IMR-90 (cell line): ENCODE measurements at regions not wholly inside any gene's neighbourhood (a gene's known extent, or its start where the extent isn't known, plus 50 kb on each side); places are given as distances from the start of the nearest gene placed in this dataset.

Experiments
- ATAC-seq: fragments of 200-7000 bp; cut with Tn5 transposase; 2 replicates; pipeline ENCODE4 v1.9.1; 2020; ENCODE audit warnings: low read depth, mild to moderate bottlenecking, moderate library complexity
- BruUV-seq: library from RNA; stranded (reverse); fragments of 400-500 nt; replicated peaks from 2 replicates; lab custom pipeline; 2021; lab: Mats Ljungman, UMichigan
- CTCF ChIA-PET: fragments of 300-600 bp; formaldehyde crosslinking; extraction: SDS; loops from one replicate; lab custom pipeline; 2021; ENCODE audit warnings: antibody characterized with exemption; lab: Yijun Ruan, JAX
- POLR2A ChIA-PET: fragments of 300-600 bp; sonication (Branson Sonifier 250); formaldehyde crosslinking; loops from one replicate; lab custom pipeline; 2022; ENCODE audit warnings: antibody characterized with exemption; ENCODE audit not compliant: unreplicated experiment; lab: Charles Lee
- DNase-seq: peaks from one replicate; pipeline ENCODE4 v3.0.0; 2013
- H2AFZ ChIP-seq: replicated peaks from 2 replicates; pipeline ENCODE3; 2013; ENCODE audit warnings: low read length, mild to moderate bottlenecking; ENCODE audit not compliant: poor library complexity
- H2AK5ac ChIP-seq: 2 replicates; pipeline ENCODE4 v1.6.1; 2013; ENCODE audit warnings: low read depth, low read length, inconsistent platforms
- H2AK9ac ChIP-seq: replicated peaks from 2 replicates; pipeline ENCODE3; 2013; ENCODE audit warnings: mild to moderate bottlenecking, low read depth, low read length, moderate library complexity; ENCODE audit not compliant: poor library complexity
- H2BK120ac ChIP-seq: 2 replicates; pipeline ENCODE4 v1.6.1; 2013; ENCODE audit warnings: low read depth, low read length, inconsistent platforms
- H2BK15ac ChIP-seq: 3 replicates; pipeline ENCODE4 v1.6.1; 2013; ENCODE audit warnings: low read depth, low read length, inconsistent platforms
- H2BK20ac ChIP-seq: 2 replicates; pipeline ENCODE4 v1.6.1; 2013; ENCODE audit warnings: low read depth, mild to moderate bottlenecking, inconsistent platforms, low read length, moderate library complexity
- H2BK5ac ChIP-seq: 2 replicates; pipeline ENCODE4 v1.6.1; 2013; ENCODE audit warnings: mild to moderate bottlenecking, low read depth, low read length, inconsistent platforms; ENCODE audit not compliant: poor library complexity, severe bottlenecking
- H3K14ac ChIP-seq: replicated peaks from 2 replicates; pipeline ENCODE4 v1.6.1; 2013; ENCODE audit warnings: low read depth, low read length, inconsistent platforms
- H3K18ac ChIP-seq: 2 replicates; pipeline ENCODE4 v1.6.1; 2013; ENCODE audit warnings: low read depth, low read length, control low read depth
- H3K23ac ChIP-seq: 2 replicates; pipeline ENCODE4 v1.6.1; 2013; ENCODE audit warnings: low read depth, low read length, inconsistent platforms
- H3K27ac ChIP-seq: 2 replicates; pipeline ENCODE4 v1.5.1; 2013; ENCODE audit warnings: mild to moderate bottlenecking, control low read depth, low read length; ENCODE audit not compliant: insufficient read depth
- H3K27me3 ChIP-seq: 2 replicates; pipeline ENCODE4 v1.6.1; 2013; ENCODE audit warnings: low read length; ENCODE audit not compliant: control insufficient read depth, insufficient read depth
- H3K36me3 ChIP-seq: 2 replicates; pipeline ENCODE4 v1.6.1; 2013; ENCODE audit warnings: low read length, mixed read lengths; ENCODE audit not compliant: control insufficient read depth, insufficient read depth
- H3K4ac ChIP-seq: 2 replicates; pipeline ENCODE4 v1.6.1; 2013; ENCODE audit warnings: low read depth, low read length, inconsistent platforms
- H3K4me1 ChIP-seq: 2 replicates; pipeline ENCODE4 v1.6.1; 2013; ENCODE audit warnings: low read length, mixed read lengths; ENCODE audit not compliant: control insufficient read depth, insufficient read depth
- H3K4me2 ChIP-seq: 2 replicates; pipeline ENCODE4 v1.6.1; 2013; ENCODE audit warnings: low read depth, mild to moderate bottlenecking, control low read depth, low read length, moderate library complexity
- H3K4me3 ChIP-seq: 2 replicates; pipeline ENCODE4 v1.5.1; 2013; ENCODE audit warnings: low read depth, mild to moderate bottlenecking, control low read depth, low read length, moderate library complexity; ENCODE audit not compliant: insufficient read depth
- H3K56ac ChIP-seq: 2 replicates; pipeline ENCODE4 v1.6.1; 2013; ENCODE audit warnings: low read length, inconsistent platforms; ENCODE audit not compliant: insufficient read depth; ENCODE audit errors: extremely low read depth
- H3K79me1 ChIP-seq, 2 experiments: 2 replicates each; pipeline ENCODE4 v1.6.1; 2013; ENCODE audit warnings: low read length in 2 of 2, inconsistent platforms in 1 of 2, low read depth in 1 of 2
- H3K9ac ChIP-seq: 2 replicates; pipeline ENCODE4 v1.6.1; 2013; ENCODE audit warnings: low read depth, low read length, control low read depth
- H3K9me1 ChIP-seq: 2 replicates; pipeline ENCODE4 v1.6.1; 2013; ENCODE audit warnings: low read length, inconsistent platforms; ENCODE audit not compliant: insufficient read depth
- H3K9me3 ChIP-seq: 2 replicates; pipeline ENCODE4 v1.6.1; 2013; ENCODE audit warnings: low read length; ENCODE audit not compliant: control insufficient read depth, insufficient read depth
- H4K20me1 ChIP-seq: 2 replicates; pipeline ENCODE4 v1.6.1; 2013; ENCODE audit warnings: low read length, inconsistent platforms; ENCODE audit not compliant: insufficient read depth
- H4K5ac ChIP-seq: 2 replicates; pipeline ENCODE4 v1.6.1; 2013; ENCODE audit warnings: mild to moderate bottlenecking, low read depth, low read length, control low read depth
- H4K8ac ChIP-seq, 2 experiments: 2 replicates each; pipeline ENCODE4 v1.6.1; 2013; ENCODE audit warnings: low read depth in 2 of 2, low read length in 2 of 2, control low read depth in 1 of 2, inconsistent platforms in 1 of 2
- H4K91ac ChIP-seq: 2 replicates; pipeline ENCODE4 v1.6.1; 2013; ENCODE audit warnings: low read depth, low read length, inconsistent platforms; ENCODE audit not compliant: insufficient read depth
- CTCF ChIP-seq: conservative IDR thresholded peaks from 2 replicates; pipeline ENCODE4 v1.5.1; 2012; ENCODE audit warnings: mild to moderate bottlenecking, low read depth, low read length, improper control_type of control experiment
- NFE2L2 ChIP-seq: fragments of 150-350 bp; IDR thresholded peaks from 2 replicates; pipeline ENCODE4 v1.6.1; 2016; ENCODE audit warnings: low read depth, mild to moderate bottlenecking, low read length
- RFX5 ChIP-seq: IDR thresholded peaks from 2 replicates; pipeline ENCODE4 v1.8.0; 2012; ENCODE audit warnings: low read depth, mild to moderate bottlenecking, low read length, moderate library complexity
- WGBS, 2 experiments: methylation state at CpG; one replicate each; pipeline versions ENCODE4 v1.1.5 to v1.1.7; 2013; ENCODE audit warnings: missing lambda C conversion rate in 2 of 2; ENCODE audit not compliant: insufficient read length in 1 of 2; ENCODE audit errors: extremely low coverage in 2 of 2; 5-methylcytosine and 5-hydroxymethylcytosine counted together
- dilution Hi-C: fragments of 300-500 bp; cut with HindIII; formaldehyde crosslinking; loops from one replicate; pipeline ENCODE4 v1.14.3; 2018; ENCODE audit warnings: low sequenced_read_pairs; ENCODE audit not compliant: unreplicated experiment
- in situ Hi-C: fragments of 300-500 bp; cut with MboI; formaldehyde crosslinking; loops from 3 replicates; pipeline ENCODE4 v1.14.3; 2019; ENCODE audit warnings: low sequenced_read_pairs, inconsistent platforms, mixed read lengths
- intact Hi-C: fragments of 100-400 bp; cut with micrococcal nuclease; formaldehyde crosslinking; loops from 2 replicates; pipeline ENCODE4 v1.10.0; 2022

GRCh38 chr1:78351551-78352216, 139.1 kb upstream of the PTGFR start:
- Histone ChIP-seq H3K56ac (no peak overlapping the region), H3K9ac (no peak overlapping the region), H2AK9ac (no peak overlapping the region), H3K27me3 (no peaks in the 10 kb centered on the region), H4K8ac (no peak overlapping the region), H2BK5ac (no peak overlapping the region), H2BK20ac (no peak overlapping the region), H2BK15ac (no peak overlapping the region), H3K4me3 (no peak overlapping the region), H4K91ac (no peak overlapping the region), H3K4me1 (peaks cover 6% of the 10 kb centered on the region), H3K14ac (no peak overlapping the region), H3K79me1 (no peaks in the 10 kb centered on the region), H3K9me1 (no peaks in the 10 kb centered on the region; the same call in 1 of the 2 replicates), H3K36me3 (no peaks in the 10 kb centered on the region), H4K5ac (no peak overlapping the region), H3K4ac (no peak overlapping the region), H3K4me2 (no peak overlapping the region), H4K20me1 (no peaks in the 10 kb centered on the region), H2BK120ac (no peak overlapping the region), H2AK5ac (no peak overlapping the region), H3K9me3 (no peaks in the 10 kb centered on the region), H3K23ac (no peak overlapping the region), H3K18ac (no peak overlapping the region), H3K27ac (no peak overlapping the region), H2AFZ (no peak overlapping the region)
- ATAC-seq (no peak), DNase-seq (no peak)
- no TSS peak for BruUV-seq
- dilution Hi-C loops (no loop called here), in situ Hi-C loops (no loop called here), intact Hi-C loops (loop anchor here (10.0 kb wide), 1 partner anchor 127 kb away; no protein-coding TSS in a partner anchor)
- ChIA-PET CTCF (no interaction called here), POLR2A (no interaction called here)
- no peak for TF ChIP-seq CTCF
- TF ChIP-seq NFE2L2: no peak
- no peak for TF ChIP-seq RFX5
- no CpG with 5 or more reads among the region's 2 CpGs for WGBS, 2 experiments
